ENCODE measurements at regions not wholly inside any gene's neighbourhood (a gene's known extent, or its start where the extent isn't known, plus 50 kb on each side); places are given as distances from the start of the nearest gene placed in this dataset.

DNA sequence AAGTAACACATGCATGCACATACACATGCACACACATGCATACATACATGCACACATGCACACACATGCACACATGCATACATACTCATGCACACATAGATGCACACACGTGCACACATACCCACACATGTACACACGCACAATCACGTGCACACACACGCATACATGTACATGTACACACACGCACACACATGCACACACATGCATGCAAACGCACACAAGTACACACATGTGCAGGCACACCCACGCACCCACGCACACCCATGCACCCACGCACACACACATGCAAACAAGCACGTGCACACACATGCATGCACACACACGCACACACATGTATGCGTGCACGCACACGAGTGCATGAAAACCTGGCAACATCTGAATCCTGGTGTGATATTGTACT is 232.7 kb upstream of the CDH4 start:
- H3K9me3 Mint-ChIP-seq (ENCODE audit: low read depth) = peaks cover 3% of the 10 kb centered on the region
- no peak for DNase-seq (ENCODE audit: low spot score)
- H3K27me3 Mint-ChIP-seq (ENCODE audit: low read depth) = peaks cover 16% of the 10 kb centered on the region
- TF ChIP-seq, protein P1, sequence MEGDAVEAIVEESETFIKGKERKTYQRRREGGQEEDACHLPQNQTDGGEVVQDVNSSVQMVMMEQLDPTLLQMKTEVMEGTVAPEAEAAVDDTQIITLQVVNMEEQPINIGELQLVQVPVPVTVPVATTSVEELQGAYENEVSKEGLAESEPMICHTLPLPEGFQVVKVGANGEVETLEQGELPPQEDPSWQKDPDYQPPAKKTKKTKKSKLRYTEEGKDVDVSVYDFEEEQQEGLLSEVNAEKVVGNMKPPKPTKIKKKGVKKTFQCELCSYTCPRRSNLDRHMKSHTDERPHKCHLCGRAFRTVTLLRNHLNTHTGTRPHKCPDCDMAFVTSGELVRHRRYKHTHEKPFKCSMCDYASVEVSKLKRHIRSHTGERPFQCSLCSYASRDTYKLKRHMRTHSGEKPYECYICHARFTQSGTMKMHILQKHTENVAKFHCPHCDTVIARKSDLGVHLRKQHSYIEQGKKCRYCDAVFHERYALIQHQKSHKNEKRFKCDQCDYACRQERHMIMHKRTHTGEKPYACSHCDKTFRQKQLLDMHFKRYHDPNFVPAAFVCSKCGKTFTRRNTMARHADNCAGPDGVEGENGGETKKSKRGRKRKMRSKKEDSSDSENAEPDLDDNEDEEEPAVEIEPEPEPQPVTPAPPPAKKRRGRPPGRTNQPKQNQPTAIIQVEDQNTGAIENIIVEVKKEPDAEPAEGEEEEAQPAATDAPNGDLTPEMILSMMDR (IDR thresholded peaks at IDR 0.05) = no peak
- H3K27ac Mint-ChIP-seq (ENCODE audit: unreplicated experiment) = no peak overlapping the region
- H3K4me1 Mint-ChIP-seq (ENCODE audit: low read depth) = no peaks in the 10 kb centered on the region
- no peaks in the 10 kb centered on the region for H3K36me3 Mint-ChIP-seq (ENCODE audit: low read depth)
- no peak overlapping the region for H3K4me3 Mint-ChIP-seq (ENCODE audit: unreplicated experiment)

DNA sequence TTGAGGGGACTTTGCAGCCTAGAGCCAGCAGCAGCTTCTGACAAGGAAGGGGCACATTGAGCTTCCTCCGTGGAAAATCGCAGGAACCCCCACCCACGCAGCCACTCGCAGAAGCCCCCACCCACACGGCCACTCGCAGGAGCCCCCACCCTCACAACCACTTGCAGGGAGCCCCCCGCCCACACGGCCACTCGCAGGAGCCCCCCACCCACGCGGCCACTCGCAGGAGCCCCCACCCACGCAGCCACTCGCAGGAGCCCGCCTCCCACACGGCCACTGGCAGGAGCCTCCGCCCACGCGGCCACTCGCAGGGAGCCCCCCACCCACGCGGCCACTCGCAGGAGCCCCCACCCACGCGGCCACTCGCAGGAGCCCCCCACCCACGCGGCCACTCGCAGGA is 228.4 kb upstream of the CDH4 start:
- Mint-ChIP-seq H3K4me3 (ENCODE audit: unreplicated experiment) (no peak overlapping the region), H3K27me3 (ENCODE audit: low read depth) (peaks cover 2% of the 10 kb centered on the region), H3K36me3 (ENCODE audit: low read depth) (no peaks in the 10 kb centered on the region), H3K9me3 (ENCODE audit: low read depth) (peaks cover 3% of the 10 kb centered on the region), H3K27ac (ENCODE audit: unreplicated experiment) (no peak overlapping the region), H3K4me1 (ENCODE audit: low read depth) (no peaks in the 10 kb centered on the region)
- no peak for DNase-seq (ENCODE audit: low spot score)
- TF ChIP-seq, protein P1 (IDR thresholded peaks at IDR 0.05) = no peak

DNA sequence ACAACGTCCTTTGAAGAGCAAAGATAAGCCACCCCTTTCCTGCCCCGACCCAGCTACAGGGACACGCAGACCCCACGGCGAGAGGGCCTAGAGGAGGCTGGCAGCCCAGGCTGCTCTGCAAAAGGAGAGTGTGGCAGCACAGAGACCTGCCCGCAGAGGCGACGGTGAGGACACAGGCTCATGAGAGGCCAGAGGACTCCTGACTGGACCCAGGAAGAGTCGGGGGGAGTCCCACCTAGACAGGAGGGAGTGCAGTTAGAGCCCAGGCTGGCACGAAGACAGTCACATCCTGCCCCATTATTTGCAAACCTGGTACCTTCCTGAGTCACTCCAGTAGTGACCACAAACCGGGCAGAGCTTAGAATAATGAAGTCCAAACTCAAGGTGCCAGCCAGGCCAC is 227.7 kb upstream of the CDH4 start:
- Mint-ChIP-seq H3K4me3 (ENCODE audit: unreplicated experiment) (no peak overlapping the region), H3K36me3 (ENCODE audit: low read depth) (no peaks in the 10 kb centered on the region), H3K9me3 (ENCODE audit: low read depth) (peaks cover 3% of the 10 kb centered on the region), H3K4me1 (ENCODE audit: low read depth) (no peaks in the 10 kb centered on the region), H3K27me3 (ENCODE audit: low read depth) (peaks cover 2% of the 10 kb centered on the region), H3K27ac (ENCODE audit: unreplicated experiment) (no peak overlapping the region)
- DNase-seq (ENCODE audit: low spot score) = no peak
- TF ChIP-seq, protein P1 (IDR thresholded peaks at IDR 0.05) = no peak

DNA sequence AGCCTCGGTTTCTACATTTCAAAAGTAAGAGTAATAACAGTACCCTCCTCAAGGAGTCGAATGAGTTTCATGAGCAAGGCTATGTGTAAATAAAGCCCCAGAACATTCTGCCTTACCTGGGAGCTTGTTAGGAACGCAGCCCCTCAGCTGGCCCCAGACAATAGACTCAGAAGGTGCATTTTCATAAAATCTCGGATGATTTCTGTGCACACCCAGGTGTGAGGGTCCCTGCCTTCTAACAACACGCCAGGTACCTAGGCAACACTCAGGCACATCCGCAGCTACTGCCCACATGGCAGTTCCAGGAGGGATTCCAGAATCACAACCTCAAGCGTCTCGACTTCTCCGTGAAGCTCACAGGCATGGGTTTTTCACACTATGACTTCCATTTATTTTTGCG is 226.5 kb upstream of the CDH4 start:
- Mint-ChIP-seq H3K4me3 (ENCODE audit: unreplicated experiment) (no peak overlapping the region), H3K36me3 (ENCODE audit: low read depth) (no peaks in the 10 kb centered on the region), H3K9me3 (ENCODE audit: low read depth) (no peaks in the 10 kb centered on the region), H3K27ac (ENCODE audit: unreplicated experiment) (no peak overlapping the region), H3K4me1 (ENCODE audit: low read depth) (no peaks in the 10 kb centered on the region), H3K27me3 (ENCODE audit: low read depth) (peaks cover 9% of the 10 kb centered on the region)
- TF ChIP-seq, protein P1 (IDR thresholded peaks at IDR 0.05) = no peak
- no peak for DNase-seq (ENCODE audit: low spot score)

DNA sequence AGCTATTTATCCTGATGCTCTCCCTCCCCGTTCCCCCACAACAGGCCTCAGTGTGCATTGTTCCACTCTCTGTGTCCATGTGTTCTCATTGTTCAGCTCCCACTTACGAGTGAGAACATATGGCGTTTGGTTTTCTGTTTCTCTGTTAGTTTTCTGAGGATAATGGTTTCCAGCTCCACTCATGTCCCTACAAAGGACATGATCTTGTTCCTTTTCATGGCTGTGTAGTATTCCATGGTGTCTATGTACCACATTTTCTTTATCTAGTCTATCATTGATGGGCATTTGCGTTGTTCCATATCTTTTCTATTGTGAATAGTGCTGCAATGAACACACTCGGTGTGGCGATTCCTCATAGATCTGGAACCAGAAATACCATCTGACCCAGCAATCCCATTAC is 225.9 kb upstream of the CDH4 start:
- H3K36me3 Mint-ChIP-seq (ENCODE audit: low read depth) = no peaks in the 10 kb centered on the region
- no peaks in the 10 kb centered on the region for H3K9me3 Mint-ChIP-seq (ENCODE audit: low read depth)
- DNase-seq (ENCODE audit: low spot score) = no peak
- H3K27ac Mint-ChIP-seq (ENCODE audit: unreplicated experiment) = no peak overlapping the region
- TF ChIP-seq, protein P1 (IDR thresholded peaks at IDR 0.05) = no peak
- H3K4me1 Mint-ChIP-seq (ENCODE audit: low read depth) = no peaks in the 10 kb centered on the region
- H3K4me3 Mint-ChIP-seq (ENCODE audit: unreplicated experiment) = no peak overlapping the region
- peaks cover 9% of the 10 kb centered on the region for H3K27me3 Mint-ChIP-seq (ENCODE audit: low read depth)
